ENCODE measurements at regions not wholly inside any gene's neighbourhood (a gene's known extent, or its start where the extent isn't known, plus 50 kb on each side); places are given as distances from the start of the nearest gene placed in this dataset.

DNA sequence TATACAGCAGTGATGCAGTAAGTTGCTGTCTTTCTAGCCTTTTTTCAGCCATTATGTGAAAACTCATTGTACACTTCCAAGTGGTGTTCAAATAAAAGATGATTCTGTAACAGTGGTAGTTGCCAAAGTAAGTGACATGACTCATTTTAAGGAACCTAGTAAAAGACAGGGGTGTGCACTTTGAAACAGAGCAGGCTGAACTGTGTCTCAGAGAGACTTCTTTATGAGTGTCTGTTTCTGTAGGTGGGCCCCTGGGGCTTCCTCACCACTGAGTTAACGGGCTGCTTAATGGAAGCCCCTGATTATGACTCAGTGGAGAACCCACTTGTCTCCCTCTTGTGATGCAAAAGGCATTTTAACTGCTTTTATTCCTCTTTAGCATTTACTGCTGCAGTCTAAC, 147.3 kb downstream of the PCTP start:
- TF ChIP-seq, protein P1, sequence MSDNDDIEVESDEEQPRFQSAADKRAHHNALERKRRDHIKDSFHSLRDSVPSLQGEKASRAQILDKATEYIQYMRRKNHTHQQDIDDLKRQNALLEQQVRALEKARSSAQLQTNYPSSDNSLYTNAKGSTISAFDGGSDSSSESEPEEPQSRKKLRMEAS (IDR thresholded peaks at IDR 0.05; ENCODE audit: low read depth, low read length), result 0 out of 2 replicates have a peak, but pooled peaks have one; percentile 7
- TF ChIP-seq, protein P2, sequence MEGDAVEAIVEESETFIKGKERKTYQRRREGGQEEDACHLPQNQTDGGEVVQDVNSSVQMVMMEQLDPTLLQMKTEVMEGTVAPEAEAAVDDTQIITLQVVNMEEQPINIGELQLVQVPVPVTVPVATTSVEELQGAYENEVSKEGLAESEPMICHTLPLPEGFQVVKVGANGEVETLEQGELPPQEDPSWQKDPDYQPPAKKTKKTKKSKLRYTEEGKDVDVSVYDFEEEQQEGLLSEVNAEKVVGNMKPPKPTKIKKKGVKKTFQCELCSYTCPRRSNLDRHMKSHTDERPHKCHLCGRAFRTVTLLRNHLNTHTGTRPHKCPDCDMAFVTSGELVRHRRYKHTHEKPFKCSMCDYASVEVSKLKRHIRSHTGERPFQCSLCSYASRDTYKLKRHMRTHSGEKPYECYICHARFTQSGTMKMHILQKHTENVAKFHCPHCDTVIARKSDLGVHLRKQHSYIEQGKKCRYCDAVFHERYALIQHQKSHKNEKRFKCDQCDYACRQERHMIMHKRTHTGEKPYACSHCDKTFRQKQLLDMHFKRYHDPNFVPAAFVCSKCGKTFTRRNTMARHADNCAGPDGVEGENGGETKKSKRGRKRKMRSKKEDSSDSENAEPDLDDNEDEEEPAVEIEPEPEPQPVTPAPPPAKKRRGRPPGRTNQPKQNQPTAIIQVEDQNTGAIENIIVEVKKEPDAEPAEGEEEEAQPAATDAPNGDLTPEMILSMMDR (IDR thresholded peaks at IDR 0.05; ENCODE audit: low read depth, low read length), result no peak
- TF ChIP-seq POLR2A (IDR thresholded peaks at IDR 0.05; ENCODE audit: extremely low read depth, insufficient read length), result no peak
